ENCODE measurements at regions not wholly inside any gene's neighbourhood (a gene's known extent, or its start where the extent isn't known, plus 50 kb on each side); places are given as distances from the start of the nearest gene placed in this dataset.

DNA sequence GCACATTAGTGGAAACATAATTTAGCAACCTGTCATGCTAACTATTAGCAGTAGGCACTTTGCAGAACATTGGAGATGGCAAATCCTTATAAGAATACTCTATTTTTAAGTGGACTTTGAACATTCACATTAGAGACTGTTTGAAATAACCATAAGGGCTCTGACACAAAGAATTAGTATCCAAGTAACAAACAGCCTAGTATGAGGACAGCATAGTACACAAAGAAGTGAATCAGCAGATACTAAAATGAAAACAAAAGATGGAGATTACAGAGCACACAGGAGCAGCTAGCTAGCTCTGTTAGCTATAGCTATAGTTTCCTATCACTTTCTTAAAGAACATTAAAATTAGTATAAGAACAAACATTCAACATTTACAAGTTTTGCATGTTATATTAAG lies 256.3 kb upstream of the SPOPL start:
- TF ChIP-seq EZH2 (IDR thresholded peaks at IDR 0.05; ENCODE audit: borderline replicate concordance, low read depth, low read length, severe bottlenecking): no peak
- TF ChIP-seq, protein P1, sequence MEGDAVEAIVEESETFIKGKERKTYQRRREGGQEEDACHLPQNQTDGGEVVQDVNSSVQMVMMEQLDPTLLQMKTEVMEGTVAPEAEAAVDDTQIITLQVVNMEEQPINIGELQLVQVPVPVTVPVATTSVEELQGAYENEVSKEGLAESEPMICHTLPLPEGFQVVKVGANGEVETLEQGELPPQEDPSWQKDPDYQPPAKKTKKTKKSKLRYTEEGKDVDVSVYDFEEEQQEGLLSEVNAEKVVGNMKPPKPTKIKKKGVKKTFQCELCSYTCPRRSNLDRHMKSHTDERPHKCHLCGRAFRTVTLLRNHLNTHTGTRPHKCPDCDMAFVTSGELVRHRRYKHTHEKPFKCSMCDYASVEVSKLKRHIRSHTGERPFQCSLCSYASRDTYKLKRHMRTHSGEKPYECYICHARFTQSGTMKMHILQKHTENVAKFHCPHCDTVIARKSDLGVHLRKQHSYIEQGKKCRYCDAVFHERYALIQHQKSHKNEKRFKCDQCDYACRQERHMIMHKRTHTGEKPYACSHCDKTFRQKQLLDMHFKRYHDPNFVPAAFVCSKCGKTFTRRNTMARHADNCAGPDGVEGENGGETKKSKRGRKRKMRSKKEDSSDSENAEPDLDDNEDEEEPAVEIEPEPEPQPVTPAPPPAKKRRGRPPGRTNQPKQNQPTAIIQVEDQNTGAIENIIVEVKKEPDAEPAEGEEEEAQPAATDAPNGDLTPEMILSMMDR (IDR thresholded peaks at IDR 0.05; ENCODE audit: extremely low read depth in 1 of 2, insufficient read depth in 1 of 2, low read depth in 1 of 2, low read length in 2 of 2): no peak

Measured in endothelial cell of umbilical vein (primary cell).